Heart right ventricle (tissue), 16 donors: ENCODE measurements at regions not wholly inside any gene's neighbourhood (a gene's known extent, or its start where the extent isn't known, plus 50 kb on each side); places are given as distances from the start of the nearest gene placed in this dataset.

Source experiments
- ATAC-seq, 8 donors: fragments of 200-7000 bp; cut with Tn5 transposase; one replicate each; pipeline ENCODE4 v1.9.1; 2020; ENCODE audit warnings: mild to moderate bottlenecking in 8 of 8, moderate library complexity in 8 of 8, moderate number of reproducible peaks in 1 of 8
- DNase-seq, 2 donors: peaks; one replicate each; pipeline ENCODE4 v3.0.0-alpha.2; 2020
- H3K27ac ChIP-seq, 10 donors: fragments of 200-600 bp; sonication (generic) in 2 of 10; one replicate each; pipeline versions ENCODE4 v1.5.0 to v1.8.0; 2020 to 2022; ENCODE audit warnings: mild to moderate bottlenecking in 3 of 10
- H3K27me3 ChIP-seq, 7 donors: fragments of 200-600 bp; one replicate each; pipeline ENCODE4 v1.8.0; 2021 to 2022; ENCODE audit warnings: mild to moderate bottlenecking in 2 of 7
- H3K36me3 ChIP-seq, 9 donors: fragments of 200-600 bp; sonication (generic) in 1 of 9; one replicate each; pipeline versions ENCODE4 v1.5.0 to v1.8.0; 2020 to 2022; ENCODE audit warnings: mild to moderate bottlenecking in 2 of 9
- H3K4me1 ChIP-seq, 9 donors: fragments of 200-600 bp; sonication (generic) in 1 of 9; one replicate each; pipeline versions ENCODE4 v1.5.0 to v1.8.0; 2020 to 2022; ENCODE audit warnings: mild to moderate bottlenecking in 4 of 9
- H3K4me3 ChIP-seq, 10 donors: fragments of 200-600 bp; sonication (generic) in 2 of 10; one replicate each; pipeline versions ENCODE4 v1.5.0 to v1.8.0; 2020 to 2022; ENCODE audit warnings: mild to moderate bottlenecking in 7 of 10, moderate library complexity in 2 of 10
- H3K9me3 ChIP-seq, 11 donors: fragments of 200-600 bp in 10 of 11; sonication (generic) in 2 of 11; one replicate each; pipeline versions ENCODE4 v1.5.0 to v1.8.0; 2013 to 2022; ENCODE audit warnings: mild to moderate bottlenecking in 2 of 11, control low read depth in 1 of 11, moderate library complexity in 1 of 11
- WGBS, 2 donors: extraction: QIAGEN DNeasy Blood & Tissue Kit; methylation state at CpG; one replicate each; pipeline ENCODE4 v1.1.7; 2013; ENCODE audit warnings: inconsistent platforms in 1 of 2; 5-methylcytosine and 5-hydroxymethylcytosine counted together
- intact Hi-C, 10 donors: fragments of 100-400 bp; cut with DNase I; formaldehyde crosslinking; loops; one replicate each; pipeline versions ENCODE4 v1.11.1 to v1.14.2; 2022
- TF ChIP-seq, protein P1 (sequence below), 9 donors: fragments of 200-600 bp; sonication (generic) in 2 of 9; IDR thresholded peaks; one replicate each; pipeline versions ENCODE4 v1.5.0 to v1.8.0; 2021 to 2022; ENCODE audit warnings: antibody characterized with exemption in 9 of 9, mild to moderate bottlenecking in 5 of 9, moderate library complexity in 1 of 9
- donor health status: Arrhythmogenic right ventricular cardiomyopathy.
- donor health status: ischemic (EF 13 %, LVEDD 7.1; RV severe dilation, severe dysfunction).
- donor health status: healthy with polysubstance abuse.
- donor health status: DM: no; HTN: yes; CAD: no.
- donor health status: DM: no; HTN: no; CAD: no.
- donor health status: ischemic (EF 25% LVEDD 6.9; RV normal size, moderate dysfunction).
- donor health status: ischemic (EF 25% LVEDD 5.7; RV mildly dilated, moderate dysfunction).
- donor health status: healthy.
- donor health status: DM: yes; HTN: yes; CAD: no.
- donor health status: Ischemic cardiomyopathy.
- donor health status: ischemic (EF 35%, LVEDD 5.7; RV mildly dilated, moderate dysfunction).
- donor health status: nonischemic (EF 11% LVEDD 7.7; RV severe dilation, severe dysfunction).
- donor health status: DM: yes; HTN: yes; CAD: no.
- donor health status: PGD.
- donor health status: ischemic (EF 29% LVEDD 5.4; RV normal size, mild dysfunction).
- donor health status: nonischemic (EF 23%, LVEDD 6.1; RV moderate dilation, normal function).

DNA sequence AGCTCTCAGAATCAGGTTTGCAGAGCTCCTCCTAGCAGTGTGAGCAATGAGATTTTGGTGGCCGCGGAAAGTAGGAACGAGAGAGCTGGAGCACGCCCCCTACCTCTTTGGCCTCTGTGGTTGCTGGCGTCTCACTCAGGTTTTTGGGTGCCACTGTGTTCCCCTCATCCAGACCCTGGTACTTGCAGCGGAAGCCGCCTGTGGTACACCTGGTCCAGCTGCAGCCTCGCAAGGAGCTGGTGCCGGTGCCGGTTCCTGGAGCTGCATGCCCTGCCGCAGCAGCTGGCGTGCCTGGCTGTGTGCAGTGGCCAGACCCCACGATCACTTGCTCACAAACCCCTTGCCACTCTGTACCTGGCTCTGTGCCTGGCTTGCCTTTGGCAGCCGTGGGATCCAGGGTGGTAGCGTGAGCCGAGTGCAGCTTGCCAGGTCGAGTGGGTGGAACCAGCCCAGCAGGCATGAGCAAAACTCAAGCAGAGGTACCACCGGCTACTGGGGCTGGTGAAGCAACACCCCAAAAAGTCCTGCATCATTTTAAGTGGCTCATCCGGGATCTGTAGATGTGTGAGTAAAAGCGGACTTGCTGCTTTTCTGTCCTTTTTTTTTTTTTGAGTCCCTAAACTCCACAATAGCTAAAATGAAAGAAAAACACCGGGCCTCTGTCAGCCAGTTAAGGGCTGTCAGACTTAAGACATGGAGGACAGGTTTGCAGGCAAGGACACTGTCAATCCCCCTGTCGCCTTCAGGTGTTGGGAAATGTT lies 844.9 kb downstream of the KCNT2 start:
- H3K9me3 ChIP-seq, result peaks cover 0 to 9% (median 0%) of the 10 kb centered on the region in 11 donors
- H3K27me3 ChIP-seq, result no peaks in the 10 kb centered on the region
- no peaks in the 10 kb centered on the region for H3K36me3 ChIP-seq
- DNase-seq, result no peak
- intact Hi-C loops, result no loop called here
- no peak for ATAC-seq
- no peak overlapping the region for H3K27ac ChIP-seq
- 92% methylated on average over 22 of the region's 22 CpGs for WGBS, 2 donors
- no peaks in the 10 kb centered on the region for H3K4me1 ChIP-seq
- no peak overlapping the region for H3K4me3 ChIP-seq
- TF ChIP-seq, protein P1, sequence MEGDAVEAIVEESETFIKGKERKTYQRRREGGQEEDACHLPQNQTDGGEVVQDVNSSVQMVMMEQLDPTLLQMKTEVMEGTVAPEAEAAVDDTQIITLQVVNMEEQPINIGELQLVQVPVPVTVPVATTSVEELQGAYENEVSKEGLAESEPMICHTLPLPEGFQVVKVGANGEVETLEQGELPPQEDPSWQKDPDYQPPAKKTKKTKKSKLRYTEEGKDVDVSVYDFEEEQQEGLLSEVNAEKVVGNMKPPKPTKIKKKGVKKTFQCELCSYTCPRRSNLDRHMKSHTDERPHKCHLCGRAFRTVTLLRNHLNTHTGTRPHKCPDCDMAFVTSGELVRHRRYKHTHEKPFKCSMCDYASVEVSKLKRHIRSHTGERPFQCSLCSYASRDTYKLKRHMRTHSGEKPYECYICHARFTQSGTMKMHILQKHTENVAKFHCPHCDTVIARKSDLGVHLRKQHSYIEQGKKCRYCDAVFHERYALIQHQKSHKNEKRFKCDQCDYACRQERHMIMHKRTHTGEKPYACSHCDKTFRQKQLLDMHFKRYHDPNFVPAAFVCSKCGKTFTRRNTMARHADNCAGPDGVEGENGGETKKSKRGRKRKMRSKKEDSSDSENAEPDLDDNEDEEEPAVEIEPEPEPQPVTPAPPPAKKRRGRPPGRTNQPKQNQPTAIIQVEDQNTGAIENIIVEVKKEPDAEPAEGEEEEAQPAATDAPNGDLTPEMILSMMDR (IDR thresholded peaks at IDR 0.05), result no peak

DNA sequence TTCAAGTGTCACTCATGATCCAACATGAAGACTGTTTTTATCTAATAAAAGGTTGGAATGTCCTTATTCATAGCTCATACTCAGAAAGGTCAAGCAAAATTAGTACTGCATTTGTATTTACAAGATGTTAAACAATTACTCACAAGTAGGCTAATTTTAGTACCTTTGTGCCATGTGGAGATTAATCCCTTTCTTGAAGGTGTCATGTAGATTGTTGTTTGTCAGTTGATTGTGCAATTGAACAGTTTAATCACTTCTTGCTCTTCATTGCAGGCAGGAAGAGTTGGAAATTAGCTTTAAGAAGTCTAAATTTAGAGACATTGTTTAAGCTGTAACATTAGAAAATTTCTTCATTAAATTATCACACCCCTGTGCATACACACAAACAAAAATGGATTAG lies 847.1 kb downstream of the KCNT2 start:
- Histone ChIP-seq H3K36me3 (no peaks in the 10 kb centered on the region), H3K27me3 (no peaks in the 10 kb centered on the region), H3K4me3 (no peak overlapping the region), H3K9me3 (peaks cover 0 to 9% (median 0%) of the 10 kb centered on the region in 11 donors), H3K4me1 (no peaks in the 10 kb centered on the region), H3K27ac (no peak overlapping the region)
- TF ChIP-seq, protein P1 (IDR thresholded peaks at IDR 0.05), result no peak
- DNase-seq (no peak), ATAC-seq (no peak)
- intact Hi-C loops, result no loop called here

DNA sequence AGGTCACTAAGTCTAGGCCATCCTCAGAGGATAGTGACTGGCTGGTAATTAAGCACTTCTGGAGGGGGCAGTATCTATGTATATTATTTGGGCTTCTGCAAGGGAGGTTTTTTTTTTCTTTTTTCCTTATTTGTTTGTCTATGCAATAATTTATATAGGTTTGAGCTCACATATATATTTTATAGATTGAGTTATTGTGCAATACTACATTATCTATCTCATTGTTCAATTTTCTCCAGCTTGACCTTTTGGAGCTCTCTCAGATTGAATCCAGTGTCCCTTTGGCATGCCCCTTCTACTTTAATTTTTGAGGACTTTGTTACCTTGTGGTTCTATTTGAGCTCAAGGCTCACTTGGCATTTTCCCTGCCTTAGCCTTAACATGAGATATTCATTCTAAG lies 852.1 kb downstream of the KCNT2 start:
- H3K4me3 ChIP-seq, result no peak overlapping the region
- DNase-seq (no peak), ATAC-seq (no peak)
- TF ChIP-seq, protein P1 (IDR thresholded peaks at IDR 0.05), result no peak
- H3K9me3 ChIP-seq, result no peaks in the 10 kb centered on the region
- H3K4me1 ChIP-seq, result no peaks in the 10 kb centered on the region
- no peaks in the 10 kb centered on the region for H3K27me3 ChIP-seq
- H3K36me3 ChIP-seq, result no peaks in the 10 kb centered on the region
- intact Hi-C loops, result no loop called here
- H3K27ac ChIP-seq, result no peak overlapping the region

DNA sequence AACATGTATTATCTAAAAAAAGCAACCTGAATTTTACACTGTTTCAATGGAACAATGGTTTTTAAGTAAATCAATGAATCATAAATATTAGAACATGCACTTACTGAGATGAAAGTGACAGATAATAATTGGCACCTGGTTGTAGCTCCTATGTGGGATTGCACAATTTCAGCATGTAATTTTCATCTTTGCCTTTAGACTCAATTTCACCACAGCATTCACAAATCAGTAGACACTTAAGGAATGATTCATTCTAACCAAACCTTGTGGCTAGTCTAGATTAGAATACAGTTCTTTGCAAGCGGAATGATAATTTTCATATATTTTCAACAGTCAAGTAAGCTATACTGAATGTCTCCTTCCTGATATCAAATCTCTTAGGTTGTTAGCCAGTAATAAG lies 853.4 kb downstream of the KCNT2 start:
- Histone ChIP-seq H3K36me3 (no peaks in the 10 kb centered on the region), H3K4me1 (no peaks in the 10 kb centered on the region), H3K27me3 (no peaks in the 10 kb centered on the region), H3K4me3 (no peak overlapping the region), H3K9me3 (no peaks in the 10 kb centered on the region), H3K27ac (no peak overlapping the region)
- WGBS, 2 donors, result 60% methylated on average over 1 of the region's 1 CpG
- TF ChIP-seq, protein P1 (IDR thresholded peaks at IDR 0.05), result no peak
- DNase-seq, result no peak
- no peak for ATAC-seq
- intact Hi-C loops, result no loop called here
